Spleen (tissue), 7 donors: ENCODE measurements at regions not wholly inside any gene's neighbourhood (a gene's known extent, or its start where the extent isn't known, plus 50 kb on each side); places are given as distances from the start of the nearest gene placed in this dataset.

Source experiments
- CTCF ChIP-seq, 11 experiments: fragments of 200-600 bp in 7 of 11; fragments of 450-650 bp in 4 of 11; sonication (generic) in 4 of 11; IDR thresholded peaks in 8 of 11; conservative IDR thresholded peaks in 3 of 11; 1 replicate in 7 of 11; 2 replicates in 4 of 11; pipeline versions ENCODE4 v1.4.0 to v1.8.0; 2016 to 2021; ENCODE audit warnings: antibody characterized with exemption in 11 of 11, inconsistent platforms in 4 of 11, mild to moderate bottlenecking in 1 of 11
- POLR2A ChIP-seq, 3 donors: fragments of 450-650 bp; IDR thresholded peaks; one replicate each; pipeline ENCODE4 v1.5.1; 2017; ENCODE audit warnings: antibody characterized with exemption in 3 of 3, mild to moderate bottlenecking in 1 of 3
- POLR2AphosphoS5 ChIP-seq, 3 donors: sonication (generic); formaldehyde crosslinking; IDR thresholded peaks; one replicate each; pipeline ENCODE4 v1.5.1; 2017; ENCODE audit warnings: antibody characterized with exemption in 3 of 3
- donor health status: DM: no; HTN: no; CAD: no; lungs with moderate emphysema.
- donor health status: DM: no; HTN: no; CAD: no.
- donor health status: DM: no; HTN: no; CAD: no.

GRCh38 chr7:107907-108306, 84.5 kb upstream of the FAM20C start:
- TF ChIP-seq CTCF (IDR thresholded peaks at IDR 0.05 in 8 of 11, conservative IDR thresholded peaks at IDR 0.05 in 3 of 11) = no peak
- no peak for TF ChIP-seq POLR2AphosphoS5 (IDR thresholded peaks at IDR 0.05)
- TF ChIP-seq POLR2A (IDR thresholded peaks at IDR 0.05) = no peak
